ENCODE measurements at regions not wholly inside any gene's neighbourhood (a gene's known extent, or its start where the extent isn't known, plus 50 kb on each side); places are given as distances from the start of the nearest gene placed in this dataset.
"Not testable (repeated sequence)": the region's sequence is repeated elsewhere in the genome, so short reads cannot be mapped to it uniquely, and the experiment has no call there.

GRCh38 chr6:120468486-120468885, 865.8 kb downstream of the TBC1D32 start:
- no peak for DNase-seq (ENCODE audit: low spot score)
- TF ChIP-seq CTCF (IDR thresholded peaks at IDR 0.05; ENCODE audit: unreplicated experiment), result no peak
- Mint-ChIP-seq H3K36me3 (ENCODE audit: low read depth, unreplicated experiment) (no peaks in the 10 kb centered on the region), H3K27ac (ENCODE audit: unreplicated experiment) (no peak overlapping the region), H3K4me3 (ENCODE audit: unreplicated experiment) (no peak overlapping the region), H3K9me3 (ENCODE audit: unreplicated experiment) (no peaks in the 10 kb centered on the region), H3K27me3 (ENCODE audit: unreplicated experiment) (peaks cover 2% of the 10 kb centered on the region), H3K4me1 (ENCODE audit: unreplicated experiment) (no peaks in the 10 kb centered on the region)

GRCh38 chr6:120451508-120451907, 882.8 kb downstream of the TBC1D32 start:
- DNase-seq (ENCODE audit: low spot score), result no peak
- H3K36me3 Mint-ChIP-seq (ENCODE audit: low read depth, unreplicated experiment), result no peaks in the 10 kb centered on the region
- no peaks in the 10 kb centered on the region for H3K9me3 Mint-ChIP-seq (ENCODE audit: unreplicated experiment)
- H3K27me3 Mint-ChIP-seq (ENCODE audit: unreplicated experiment), result no peaks in the 10 kb centered on the region
- no peak overlapping the region for H3K27ac Mint-ChIP-seq (ENCODE audit: unreplicated experiment)
- TF ChIP-seq CTCF (IDR thresholded peaks at IDR 0.05; ENCODE audit: unreplicated experiment), result no peak
- H3K4me3 Mint-ChIP-seq (ENCODE audit: unreplicated experiment), result no peak overlapping the region
- peaks cover 11% of the 10 kb centered on the region for H3K4me1 Mint-ChIP-seq (ENCODE audit: unreplicated experiment)

- TF ChIP-seq CTCF (IDR thresholded peaks at IDR 0.05; ENCODE audit: unreplicated experiment), result no peak
- Mint-ChIP-seq H3K27ac (ENCODE audit: unreplicated experiment) (peak overlapping the region; percentile 91), H3K4me1 (ENCODE audit: unreplicated experiment) (peaks cover 11% of the 10 kb centered on the region), H3K36me3 (ENCODE audit: low read depth, unreplicated experiment) (no peaks in the 10 kb centered on the region), H3K9me3 (ENCODE audit: unreplicated experiment) (no peaks in the 10 kb centered on the region), H3K27me3 (ENCODE audit: unreplicated experiment) (no peaks in the 10 kb centered on the region), H3K4me3 (ENCODE audit: unreplicated experiment) (no peak overlapping the region)
- peak; percentile 27 for DNase-seq (ENCODE audit: low spot score)
Observed at GRCh38 chr6:120447605-120448004, 886.7 kb downstream of the TBC1D32 start.

- not testable (repeated sequence) for H3K9me3 Mint-ChIP-seq (ENCODE audit: unreplicated experiment); H3K4me1 Mint-ChIP-seq (ENCODE audit: unreplicated experiment); H3K36me3 Mint-ChIP-seq (ENCODE audit: low read depth, unreplicated experiment); H3K4me3 Mint-ChIP-seq (ENCODE audit: unreplicated experiment); H3K27me3 Mint-ChIP-seq (ENCODE audit: unreplicated experiment); H3K27ac Mint-ChIP-seq (ENCODE audit: unreplicated experiment); DNase-seq (ENCODE audit: low spot score)
Observed at GRCh38 chr6:120432840-120433239, 901.4 kb downstream of the TBC1D32 start.

GRCh38 chr6:120431841-120432240, 902.4 kb downstream of the TBC1D32 start:
- Mint-ChIP-seq H3K27me3 (ENCODE audit: unreplicated experiment) (no peaks in the 10 kb centered on the region), H3K36me3 (ENCODE audit: low read depth, unreplicated experiment) (no peaks in the 10 kb centered on the region), H3K4me3 (ENCODE audit: unreplicated experiment) (no peak overlapping the region), H3K4me1 (ENCODE audit: unreplicated experiment) (no peaks in the 10 kb centered on the region), H3K9me3 (ENCODE audit: unreplicated experiment) (no peaks in the 10 kb centered on the region), H3K27ac (ENCODE audit: unreplicated experiment) (no peak overlapping the region)
- no peak for TF ChIP-seq CTCF (IDR thresholded peaks at IDR 0.05; ENCODE audit: unreplicated experiment)
- no peak for DNase-seq (ENCODE audit: low spot score)

GRCh38 chr6:120411394-120411793, 922.9 kb downstream of the TBC1D32 start:
- H3K4me1 Mint-ChIP-seq (ENCODE audit: unreplicated experiment), result no peaks in the 10 kb centered on the region
- no peaks in the 10 kb centered on the region for H3K9me3 Mint-ChIP-seq (ENCODE audit: unreplicated experiment)
- H3K36me3 Mint-ChIP-seq (ENCODE audit: low read depth, unreplicated experiment), result no peaks in the 10 kb centered on the region
- H3K27me3 Mint-ChIP-seq (ENCODE audit: unreplicated experiment), result no peaks in the 10 kb centered on the region
- no peak for TF ChIP-seq CTCF (IDR thresholded peaks at IDR 0.05; ENCODE audit: unreplicated experiment)
- H3K27ac Mint-ChIP-seq (ENCODE audit: unreplicated experiment), result no peak overlapping the region
- no peak overlapping the region for H3K4me3 Mint-ChIP-seq (ENCODE audit: unreplicated experiment)
- no peak for DNase-seq (ENCODE audit: low spot score)

Measured in endothelial cell (in vitro differentiated cells).